GM18909 (cell line): ENCODE measurements at regions not wholly inside any gene's neighbourhood (a gene's known extent, or its start where the extent isn't known, plus 50 kb on each side); places are given as distances from the start of the nearest gene placed in this dataset.
"Not testable (repeated sequence)": the region's sequence is repeated elsewhere in the genome, so short reads cannot be mapped to it uniquely, and the experiment has no call there.

ENCODE experiments used
- ATAC-seq: cut with Tn5 transposase; IDR thresholded peaks from one replicate; pipeline ENCODE4 v1.9.1; 2021; ENCODE audit warnings: mild to moderate bottlenecking; ENCODE audit not compliant: unreplicated experiment, poor library complexity

- ATAC-seq = no peak
These were observed 147.9 kb upstream of the NEIL3 start for GRCh38 chr4:177161781-177162180.

- ATAC-seq = no peak
These were observed 146.1 kb upstream of the NEIL3 start for GRCh38 chr4:177163532-177163931.

GRCh38 chr4:177171588-177171987 lies 138.1 kb upstream of the NEIL3 start:
- ATAC-seq = no peak

- no peak for ATAC-seq
These were observed 134.2 kb upstream of the NEIL3 start for GRCh38 chr4:177175473-177175872.

- ATAC-seq = no peak
These were observed 132.1 kb upstream of the NEIL3 start for GRCh38 chr4:177177541-177178081.

- no peak for ATAC-seq
These were observed 131.4 kb upstream of the NEIL3 start for GRCh38 chr4:177178246-177178645.

- ATAC-seq = no peak
These were observed 127.5 kb upstream of the NEIL3 start for GRCh38 chr4:177182166-177182565.

- no peak for ATAC-seq
These were observed 126.9 kb upstream of the NEIL3 start for GRCh38 chr4:177182728-177183127.

GRCh38 chr4:177185151-177185550 lies 124.5 kb upstream of the NEIL3 start:
- ATAC-seq = no peak

- ATAC-seq = no peak
These were observed 124.1 kb upstream of the NEIL3 start for GRCh38 chr4:177185579-177185978.

GRCh38 chr4:177187371-177187770 lies 122.3 kb upstream of the NEIL3 start:
- no peak for ATAC-seq

- ATAC-seq = no peak
These were observed 118.6 kb upstream of the NEIL3 start for GRCh38 chr4:177190995-177191580.

- ATAC-seq = no peak
These were observed 118.1 kb upstream of the NEIL3 start for GRCh38 chr4:177191586-177191985.

GRCh38 chr4:177191991-177192390 lies 117.7 kb upstream of the NEIL3 start:
- no peak for ATAC-seq

- ATAC-seq = not testable (repeated sequence)
These were observed 116.5 kb upstream of the NEIL3 start for GRCh38 chr4:177193024-177193715.

- no peak for ATAC-seq
These were observed 114.8 kb upstream of the NEIL3 start for GRCh38 chr4:177194906-177195305.

GRCh38 chr4:177196615-177197014 lies 113.1 kb upstream of the NEIL3 start:
- no peak for ATAC-seq

- ATAC-seq = no peak
These were observed 108.1 kb upstream of the NEIL3 start for GRCh38 chr4:177201614-177202013.

GRCh38 chr4:177204126-177204525 lies 105.5 kb upstream of the NEIL3 start:
- ATAC-seq = no peak

GRCh38 chr4:177214935-177215334 lies 94.7 kb upstream of the NEIL3 start:
- no peak for ATAC-seq

- no peak for ATAC-seq
These were observed 89.3 kb upstream of the NEIL3 start for GRCh38 chr4:177220376-177220775.

- ATAC-seq = no peak
These were observed 86.9 kb upstream of the NEIL3 start for GRCh38 chr4:177222781-177223180.
